ENCODE measurements at regions not wholly inside any gene's neighbourhood (a gene's known extent, or its start where the extent isn't known, plus 50 kb on each side); places are given as distances from the start of the nearest gene placed in this dataset.
A peak's percentile ranks its signal among the peaks of the same experiment; 100 is the strongest.
"Not testable (repeated sequence)": the region's sequence is repeated elsewhere in the genome, so short reads cannot be mapped to it uniquely, and the experiment has no call there.

- Histone ChIP-seq H3K4me1 (ENCODE audit: control insufficient read depth, insufficient read depth, low read length) (no peaks in the 10 kb centered on the region), H3K27me3 (ENCODE audit: control insufficient read depth, insufficient read depth, low read length) (no peaks in the 10 kb centered on the region), H3K4me3 (ENCODE audit: low read depth, low read length) (no peak overlapping the region), H3K36me3 (ENCODE audit: control insufficient read depth, insufficient read depth, low read length) (no peaks in the 10 kb centered on the region), H3K27ac (ENCODE audit: low read depth, low read length) (no peak overlapping the region), H3K9me3 (ENCODE audit: control insufficient read depth, insufficient read depth, low read length) (no peaks in the 10 kb centered on the region)
- no peak for DNase-seq (ENCODE audit: low read depth in 4 of 6, low spot score in 6 of 6)
- WGBS (ENCODE audit: insufficient coverage): 100% methylated on average over 1 of the region's 2 CpGs
Observed at GRCh38 chr11:80293293-80293692, 852.5 kb upstream of the TENM4 start.

- H3K27me3 ChIP-seq (ENCODE audit: control insufficient read depth, insufficient read depth, low read length): no peaks in the 10 kb centered on the region
- H3K27ac ChIP-seq (ENCODE audit: low read depth, low read length): no peak overlapping the region
- no peaks in the 10 kb centered on the region for H3K4me1 ChIP-seq (ENCODE audit: control insufficient read depth, insufficient read depth, low read length)
- no peaks in the 10 kb centered on the region for H3K9me3 ChIP-seq (ENCODE audit: control insufficient read depth, insufficient read depth, low read length)
- H3K36me3 ChIP-seq (ENCODE audit: control insufficient read depth, insufficient read depth, low read length): no peaks in the 10 kb centered on the region
- no peak overlapping the region for H3K4me3 ChIP-seq (ENCODE audit: low read depth, low read length)
- WGBS (ENCODE audit: insufficient coverage): no CpG with 5 or more reads among the region's 3 CpGs
- DNase-seq (ENCODE audit: low read depth in 4 of 6, low spot score in 6 of 6): peak in 1 of 6 donors; percentile 7
Observed at GRCh38 chr11:80284946-80285785, 844.3 kb upstream of the TENM4 start.

- Histone ChIP-seq H3K4me3 (ENCODE audit: low read depth, low read length) (no peak overlapping the region), H3K9me3 (ENCODE audit: control insufficient read depth, insufficient read depth, low read length) (no peaks in the 10 kb centered on the region), H3K27ac (ENCODE audit: low read depth, low read length) (no peak overlapping the region), H3K36me3 (ENCODE audit: control insufficient read depth, insufficient read depth, low read length) (no peaks in the 10 kb centered on the region), H3K4me1 (ENCODE audit: control insufficient read depth, insufficient read depth, low read length) (no peaks in the 10 kb centered on the region), H3K27me3 (ENCODE audit: control insufficient read depth, insufficient read depth, low read length) (no peaks in the 10 kb centered on the region)
- no CpG with 5 or more reads among the region's 2 CpGs for WGBS (ENCODE audit: insufficient coverage)
- DNase-seq (ENCODE audit: low read depth in 4 of 6, low spot score in 6 of 6): no peak
Observed at GRCh38 chr11:80282643-80283042, 841.8 kb upstream of the TENM4 start.

DNA sequence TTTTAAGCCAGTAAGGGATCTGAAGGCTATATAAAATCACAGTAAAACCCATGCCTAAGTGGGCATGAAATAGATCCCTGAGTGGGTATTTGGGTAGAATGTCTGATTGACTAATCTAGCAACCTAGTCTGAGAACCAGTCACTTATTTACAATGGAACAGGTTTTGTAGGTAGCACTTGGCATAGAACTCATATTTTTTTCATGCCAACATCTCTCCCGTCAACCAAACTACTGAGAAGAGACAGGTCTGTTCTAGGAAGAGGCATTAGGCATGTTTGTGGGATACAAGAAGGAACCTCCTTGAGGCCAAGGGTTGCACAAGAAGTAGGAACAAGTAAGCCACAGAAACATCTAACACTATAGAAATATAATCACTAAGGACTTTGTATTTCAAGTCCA, 840.4 kb upstream of the TENM4 start:
- no CpG with 5 or more reads among the region's 1 CpG for WGBS (ENCODE audit: insufficient coverage)
- H3K9me3 ChIP-seq (ENCODE audit: control insufficient read depth, insufficient read depth, low read length): no peaks in the 10 kb centered on the region
- DNase-seq (ENCODE audit: low read depth in 4 of 6, low spot score in 6 of 6): no peak
- H3K27ac ChIP-seq (ENCODE audit: low read depth, low read length): no peak overlapping the region
- H3K4me3 ChIP-seq (ENCODE audit: low read depth, low read length): no peak overlapping the region
- H3K27me3 ChIP-seq (ENCODE audit: control insufficient read depth, insufficient read depth, low read length): no peaks in the 10 kb centered on the region
- no peaks in the 10 kb centered on the region for H3K4me1 ChIP-seq (ENCODE audit: control insufficient read depth, insufficient read depth, low read length)
- no peaks in the 10 kb centered on the region for H3K36me3 ChIP-seq (ENCODE audit: control insufficient read depth, insufficient read depth, low read length)

- no peak overlapping the region for H3K4me3 ChIP-seq (ENCODE audit: low read depth, low read length)
- no peak overlapping the region for H3K27ac ChIP-seq (ENCODE audit: low read depth, low read length)
- no peaks in the 10 kb centered on the region for H3K4me1 ChIP-seq (ENCODE audit: control insufficient read depth, insufficient read depth, low read length)
- no peaks in the 10 kb centered on the region for H3K27me3 ChIP-seq (ENCODE audit: control insufficient read depth, insufficient read depth, low read length)
- H3K9me3 ChIP-seq (ENCODE audit: control insufficient read depth, insufficient read depth, low read length): no peaks in the 10 kb centered on the region
- H3K36me3 ChIP-seq (ENCODE audit: control insufficient read depth, insufficient read depth, low read length): no peaks in the 10 kb centered on the region
- DNase-seq (ENCODE audit: low read depth in 4 of 6, low spot score in 6 of 6): peak in 5 of 6 donors; percentile 3 to 90 (median 19)
- WGBS (ENCODE audit: insufficient coverage): 59% methylated on average over 2 of the region's 3 CpGs
Observed at GRCh38 chr11:80280737-80281136, 839.9 kb upstream of the TENM4 start.

- WGBS (ENCODE audit: insufficient coverage): 60% methylated on average over 1 of the region's 5 CpGs
- peak in 1 of 6 donors; percentile 13 for DNase-seq (ENCODE audit: low read depth in 4 of 6, low spot score in 6 of 6)
Observed at GRCh38 chr11:80261776-80262175, 820.9 kb upstream of the TENM4 start.

DNA sequence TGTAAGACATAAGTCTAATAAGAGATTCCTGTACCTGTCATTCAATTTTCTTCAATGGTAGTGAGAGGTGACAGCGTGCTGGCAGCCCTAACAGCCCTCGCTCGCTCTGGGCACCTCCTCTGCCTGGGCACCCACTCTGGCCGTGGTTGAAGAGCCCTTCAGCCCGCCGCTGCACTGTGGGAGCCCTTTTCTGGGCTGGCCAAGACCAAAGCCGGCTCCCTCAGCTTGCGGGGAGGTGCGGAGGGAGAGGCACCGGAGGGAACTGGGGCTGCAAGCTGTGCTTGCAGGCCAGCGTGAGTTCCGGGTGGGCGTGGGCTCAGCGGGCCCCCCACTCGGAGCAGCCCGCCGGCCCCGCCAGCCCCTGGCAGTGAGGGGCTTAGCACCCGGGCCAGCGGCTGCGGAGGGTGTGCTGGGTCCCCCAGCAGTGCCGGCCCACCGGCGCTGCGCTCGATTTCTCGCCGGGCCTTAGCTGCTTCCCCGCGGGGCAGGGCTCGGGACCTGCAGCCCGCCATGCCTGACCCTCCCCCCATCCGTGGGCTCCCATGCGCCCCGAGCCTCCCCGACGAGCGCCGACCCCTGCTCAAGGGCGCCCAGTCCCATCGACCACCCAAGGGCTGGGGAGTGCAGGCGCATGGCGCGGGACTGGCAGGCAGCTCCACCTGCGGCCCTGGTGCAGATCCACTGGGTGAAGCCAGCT, 816.6 kb upstream of the TENM4 start:
- H3K4me3 ChIP-seq (ENCODE audit: low read depth, low read length); H3K36me3 ChIP-seq (ENCODE audit: control insufficient read depth, insufficient read depth, low read length); H3K27me3 ChIP-seq (ENCODE audit: control insufficient read depth, insufficient read depth, low read length); H3K27ac ChIP-seq (ENCODE audit: low read depth, low read length); DNase-seq (ENCODE audit: low read depth in 4 of 6, low spot score in 6 of 6); H3K4me1 ChIP-seq (ENCODE audit: control insufficient read depth, insufficient read depth, low read length); H3K9me3 ChIP-seq (ENCODE audit: control insufficient read depth, insufficient read depth, low read length): not testable (repeated sequence)
- 94% methylated on average over 44 of the region's 45 CpGs for WGBS (ENCODE audit: insufficient coverage)

More at GRCh38 chr11:80261776-80262175, 820.9 kb upstream of the TENM4 start:
- H3K36me3 ChIP-seq (ENCODE audit: control insufficient read depth, insufficient read depth, low read length): no peaks in the 10 kb centered on the region
- no peaks in the 10 kb centered on the region for H3K27me3 ChIP-seq (ENCODE audit: control insufficient read depth, insufficient read depth, low read length)
- no peak overlapping the region for H3K4me3 ChIP-seq (ENCODE audit: low read depth, low read length)
- H3K9me3 ChIP-seq (ENCODE audit: control insufficient read depth, insufficient read depth, low read length): no peaks in the 10 kb centered on the region
- no peak overlapping the region for H3K27ac ChIP-seq (ENCODE audit: low read depth, low read length)
- no peaks in the 10 kb centered on the region for H3K4me1 ChIP-seq (ENCODE audit: control insufficient read depth, insufficient read depth, low read length)

DNA sequence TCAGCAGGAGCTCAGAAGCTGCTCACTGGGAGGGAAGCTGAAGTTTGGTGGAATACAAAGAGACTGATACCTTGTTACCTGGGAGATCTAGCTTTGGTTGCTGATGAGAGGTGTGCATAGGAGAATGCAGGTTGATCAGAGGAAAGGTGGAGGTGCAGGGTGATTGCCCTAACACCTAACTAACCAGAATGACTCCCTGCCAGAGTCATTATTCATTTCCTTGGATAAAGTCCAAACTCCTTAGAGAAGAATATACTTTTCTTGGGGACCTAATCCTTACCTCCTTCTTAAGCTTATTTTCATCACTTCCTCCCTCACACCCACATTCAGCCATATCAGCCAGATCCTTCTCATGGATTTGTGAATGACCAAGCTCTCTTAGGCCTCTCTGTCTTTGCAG, 814.2 kb upstream of the TENM4 start:
- no peak overlapping the region for H3K4me3 ChIP-seq (ENCODE audit: low read depth, low read length)
- peak in 1 of 6 donors; percentile 45 for DNase-seq (ENCODE audit: low read depth in 4 of 6, low spot score in 6 of 6)
- H3K27ac ChIP-seq (ENCODE audit: low read depth, low read length): no peak overlapping the region

GRCh38 chr11:80241766-80242165, 800.9 kb upstream of the TENM4 start:
- Histone ChIP-seq H3K27me3 (ENCODE audit: control insufficient read depth, insufficient read depth, low read length) (no peaks in the 10 kb centered on the region), H3K4me3 (ENCODE audit: low read depth, low read length) (no peak overlapping the region), H3K9me3 (ENCODE audit: control insufficient read depth, insufficient read depth, low read length) (no peaks in the 10 kb centered on the region), H3K4me1 (ENCODE audit: control insufficient read depth, insufficient read depth, low read length) (no peaks in the 10 kb centered on the region), H3K36me3 (ENCODE audit: control insufficient read depth, insufficient read depth, low read length) (no peaks in the 10 kb centered on the region), H3K27ac (ENCODE audit: low read depth, low read length) (no peak overlapping the region)
- no peak for DNase-seq (ENCODE audit: low read depth in 4 of 6, low spot score in 6 of 6)
- WGBS (ENCODE audit: insufficient coverage): no CpG with 5 or more reads among the region's 3 CpGs

More for the DNA sequence above, 814.2 kb upstream of the TENM4 start:
- Histone ChIP-seq H3K4me1 (ENCODE audit: control insufficient read depth, insufficient read depth, low read length) (no peaks in the 10 kb centered on the region), H3K36me3 (ENCODE audit: control insufficient read depth, insufficient read depth, low read length) (no peaks in the 10 kb centered on the region), H3K9me3 (ENCODE audit: control insufficient read depth, insufficient read depth, low read length) (no peaks in the 10 kb centered on the region), H3K27me3 (ENCODE audit: control insufficient read depth, insufficient read depth, low read length) (no peaks in the 10 kb centered on the region)

DNA sequence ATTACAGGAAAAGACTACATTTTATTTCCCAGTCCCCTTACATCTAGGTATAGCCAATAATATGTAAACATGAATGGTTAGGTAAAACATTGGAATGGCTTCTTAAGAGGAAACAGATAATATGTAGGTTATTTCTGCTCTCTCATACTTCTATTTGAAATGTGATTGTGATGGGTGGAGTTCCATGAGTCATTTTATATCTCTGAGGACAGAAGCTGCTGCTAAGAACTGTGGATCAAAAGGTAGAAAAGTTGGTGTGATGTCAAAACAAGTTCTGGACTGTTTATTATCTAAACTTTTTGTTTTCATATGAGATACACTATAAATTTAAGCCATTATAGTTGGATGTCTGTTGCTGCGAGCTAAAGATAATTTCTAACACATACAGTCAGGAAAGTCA, 799.4 kb upstream of the TENM4 start:
- H3K27me3 ChIP-seq (ENCODE audit: control insufficient read depth, insufficient read depth, low read length): no peaks in the 10 kb centered on the region
- H3K36me3 ChIP-seq (ENCODE audit: control insufficient read depth, insufficient read depth, low read length): no peaks in the 10 kb centered on the region
- H3K4me3 ChIP-seq (ENCODE audit: low read depth, low read length): no peak overlapping the region
- no peaks in the 10 kb centered on the region for H3K9me3 ChIP-seq (ENCODE audit: control insufficient read depth, insufficient read depth, low read length)
- H3K4me1 ChIP-seq (ENCODE audit: control insufficient read depth, insufficient read depth, low read length): no peaks in the 10 kb centered on the region
- no peak overlapping the region for H3K27ac ChIP-seq (ENCODE audit: low read depth, low read length)
- DNase-seq (ENCODE audit: low read depth in 4 of 6, low spot score in 6 of 6): no peak
- WGBS (ENCODE audit: insufficient coverage): no CpG with 5 or more reads among the region's 1 CpG

Measured in spinal cord (tissue), 9 donors.